ENCODE measurements at regions not wholly inside any gene's neighbourhood (a gene's known extent, or its start where the extent isn't known, plus 50 kb on each side); places are given as distances from the start of the nearest gene placed in this dataset.

- no peak for TF ChIP-seq REST (IDR thresholded peaks at IDR 0.05; ENCODE audit: unreplicated experiment)
- TF ChIP-seq CREB1 (CRISPR knock-in tag; IDR thresholded peaks at IDR 0.05; ENCODE audit: low read depth), result no peak
- TF ChIP-seq ZNF114 (CRISPR knock-in tag; IDR thresholded peaks at IDR 0.05), result no peak
- no peak for TF ChIP-seq ZNF331 (CRISPR knock-in tag; IDR thresholded peaks at IDR 0.05; ENCODE audit: low read depth)
- TF ChIP-seq CTCF (conservative IDR thresholded peaks at IDR 0.05; ENCODE audit: low read depth in 2 of 2), result no peak
These were observed 856.4 kb upstream of the CELF4 start (continued) for GRCh38 chr18:38421872-38422615.

- no peaks in the 10 kb centered on the region for H3K79me2 ChIP-seq (replicated peaks; ENCODE audit: insufficient read depth)
- no peaks in the 10 kb centered on the region; the same call in 1 of the 2 replicates for H3K4me1 ChIP-seq (ENCODE audit: insufficient read depth)
- no peaks in the 10 kb centered on the region for H3K9me3 Mint-ChIP-seq
- peaks cover 10% of the 10 kb centered on the region for H3K4me1 Mint-ChIP-seq
- H3K27me3 ChIP-seq (ENCODE audit: insufficient read depth), result no peaks in the 10 kb centered on the region
- H3K27me3 Mint-ChIP-seq (ENCODE audit: insufficient read depth, low read depth, poor library complexity), result peaks cover 2% of the 10 kb centered on the region
- ATAC-seq (no peak), DNase-seq (ENCODE audit: low spot score) (no peak)
- H2AFZ ChIP-seq, result peak overlapping the region; percentile 38; the same call in 1 of the 2 replicates
- H3K36me3 Mint-ChIP-seq (ENCODE audit: low read depth), result no peaks in the 10 kb centered on the region
- no peak overlapping the region for H3K4me2 ChIP-seq
- H3F3A ChIP-seq (replicated peaks; ENCODE audit: low read depth), result no peaks in the 10 kb centered on the region
- H3K27ac Mint-ChIP-seq, result no peak overlapping the region
- H3K9me2 ChIP-seq (ENCODE audit: insufficient read depth), result 0 out of 2 replicates have a peak, but pooled peaks cover 5% of the 10 kb centered on the region
- no peak overlapping the region for H3K4me3 Mint-ChIP-seq
- no peak overlapping the region for H3K4me3 ChIP-seq
- H3K36me3 ChIP-seq (ENCODE audit: insufficient read depth), result no peaks in the 10 kb centered on the region
- H3K27ac ChIP-seq (ENCODE audit: low read depth), result no peak overlapping the region
- no peaks in the 10 kb centered on the region for H4K20me1 ChIP-seq (replicated peaks; ENCODE audit: insufficient read depth)
- TF ChIP-seq ZNF331 (CRISPR knock-in tag; IDR thresholded peaks at IDR 0.05; ENCODE audit: low read depth), result no peak
- no peak for TF ChIP-seq STAT1 (IDR thresholded peaks at IDR 0.05; ENCODE audit: unreplicated experiment)
- no peak for TF ChIP-seq JUNB (IDR thresholded peaks at IDR 0.05; ENCODE audit: unreplicated experiment)
- no peak for TF ChIP-seq REST (IDR thresholded peaks at IDR 0.05; ENCODE audit: unreplicated experiment)
- no peak for TF ChIP-seq NANOG (IDR thresholded peaks at IDR 0.05; ENCODE audit: borderline replicate concordance)
- no peak for TF ChIP-seq EZH2 (IDR thresholded peaks at IDR 0.05; ENCODE audit: low read depth, unreplicated experiment)
- TF ChIP-seq CREB1 (CRISPR knock-in tag; IDR thresholded peaks at IDR 0.05; ENCODE audit: low read depth), result no peak
These were observed 855.4 kb upstream of the CELF4 start for GRCh38 chr18:38421021-38421420.

All from GM23338 (cell line).